HepG2 (cell line): ENCODE measurements at regions not wholly inside any gene's neighbourhood (a gene's known extent, or its start where the extent isn't known, plus 50 kb on each side); places are given as distances from the start of the nearest gene placed in this dataset.

ENCODE experiments used
- ATAC-seq: fragments of 200-7000 bp; cut with Tn5 transposase; 3 replicates; pipeline ENCODE4 v1.9.1; 2020; ENCODE audit warnings: mild to moderate bottlenecking, moderate library complexity
- BruUV-seq: library from RNA; stranded (reverse); fragments of 400-500 nt; replicated peaks from 2 replicates; lab custom pipeline; 2021; lab: Mats Ljungman, UMichigan
- CTCF ChIA-PET: fragments of 300-600 bp; formaldehyde crosslinking; extraction: SDS; loops from one replicate; lab custom pipeline; 2021; ENCODE audit warnings: low total read pairs, inconsistent platforms, low intra/inter-chr PET ratio; lab: Yijun Ruan, JAX
- POLR2A ChIA-PET: fragments of 350-600 bp; sonication (Branson Sonifier 250); formaldehyde crosslinking; loops from one replicate; lab custom pipeline; 2020; ENCODE audit warnings: antibody characterized with exemption, inconsistent platforms; lab: Yijun Ruan, JAX
- DNase-seq: peaks from one replicate; pipeline ENCODE4 v3.0.0-alpha.2; 2015; ENCODE audit warnings: low spot score
- FAIRE-seq: peaks from 3 replicates; lab custom pipeline; 2011; peaks lifted over from hg19 to GRCh38; lab: Jason Lieb, UNC
- H2AFZ ChIP-seq: one replicate; pipeline ENCODE4 v1.6.1; 2011; ENCODE audit warnings: low read length, inconsistent platforms
- H3K27ac ChIP-seq: fragments of 300-600 bp; 3 replicates; pipeline ENCODE4 v1.8.0; 2011; ENCODE audit warnings: mixed run types, mild to moderate bottlenecking, mixed read lengths, low read length, inconsistent platforms; ENCODE audit not compliant: insufficient read depth; ENCODE audit errors: extremely low read length
- H3K27me3 ChIP-seq, 2 experiments: fragments of 200-600 bp in 1 of 2; 2 replicates in 1 of 2; 3 replicates in 1 of 2; pipeline versions ENCODE4 v1.6.0 to v1.8.0; 2011; ENCODE audit warnings: low read length in 2 of 2, mild to moderate bottlenecking in 2 of 2, moderate library complexity in 2 of 2, inconsistent platforms in 1 of 2; ENCODE audit not compliant: insufficient read depth in 2 of 2, control insufficient read depth in 1 of 2
- H3K36me3 ChIP-seq, 2 experiments: fragments of 200-600 bp in 1 of 2; replicated peaks in 1 of 2; 2 replicates in 1 of 2; 3 replicates in 1 of 2; pipeline versions ENCODE4 v1.5.1 to v1.8.0; 2011; ENCODE audit warnings: low read length in 2 of 2, inconsistent platforms in 1 of 2; ENCODE audit not compliant: insufficient read depth in 2 of 2, control insufficient read depth in 1 of 2
- H3K4me1 ChIP-seq: 2 replicates; pipeline ENCODE4 v1.5.1; 2012; ENCODE audit warnings: low read length, inconsistent platforms; ENCODE audit not compliant: insufficient read depth
- H3K4me2 ChIP-seq: 2 replicates; pipeline ENCODE4 v1.6.0; 2011; ENCODE audit warnings: low read depth, low read length, inconsistent platforms
- H3K4me3 ChIP-seq, 3 experiments: fragments of 200-600 bp in 1 of 3; sonication (generic), shearing (Covaris generic) in 1 of 3; replicated peaks in 1 of 3; 2 replicates each; pipeline ENCODE4 v1.5.1; 2011 to 2016; ENCODE audit warnings: low read length in 3 of 3, inconsistent platforms in 2 of 3, low read depth in 2 of 3, mild to moderate bottlenecking in 2 of 3, control low read depth in 1 of 3, mixed read lengths in 1 of 3; ENCODE audit not compliant: insufficient read depth in 1 of 3
- H3K79me2 ChIP-seq: one replicate; pipeline ENCODE4 v1.6.1; 2011; ENCODE audit warnings: low read length, inconsistent platforms; ENCODE audit not compliant: insufficient read depth
- H3K9ac ChIP-seq: 2 replicates; pipeline ENCODE4 v1.6.0; 2011; ENCODE audit warnings: mild to moderate bottlenecking, low read depth, low read length, inconsistent platforms; ENCODE audit not compliant: insufficient read depth
- H3K9me3 ChIP-seq: 2 replicates; pipeline ENCODE4 v1.5.1; 2012; ENCODE audit warnings: mild to moderate bottlenecking, low read length
- H4K20me1 ChIP-seq: 2 replicates; pipeline ENCODE4 v1.6.0; 2011; ENCODE audit warnings: inconsistent platforms, mild to moderate bottlenecking, low read length, moderate library complexity; ENCODE audit not compliant: insufficient read depth
- EHMT2 ChIP-seq: fragments of 200-600 bp; sonication (generic); IDR thresholded peaks from 2 replicates; pipeline ENCODE4 v1.7.0; 2017; ENCODE audit warnings: antibody characterized with exemption, low read depth, low read length, borderline replicate concordance
- IKZF1 ChIP-seq: fragments of 450-650 bp; IDR thresholded peaks from 2 replicates; pipeline ENCODE4 v1.7.1; 2016
- NFYB ChIP-seq: sonication (generic); formaldehyde crosslinking; IDR thresholded peaks from 2 replicates; pipeline ENCODE4 v1.4.0; 2020; ENCODE audit warnings: missing genetic modification reagents
- POGZ ChIP-seq: sonication (generic); formaldehyde crosslinking; IDR thresholded peaks from 2 replicates; pipeline ENCODE4 v1.4.0; 2020; ENCODE audit warnings: mild to moderate bottlenecking, missing genetic modification reagents
- RXRB ChIP-seq: IDR thresholded peaks from 2 replicates; pipeline ENCODE4 v1.6.1; 2016; ENCODE audit warnings: borderline replicate concordance, missing genetic modification reagents, missing compliant biosample characterization
- SMYD3 ChIP-seq: sonication (generic); formaldehyde crosslinking; IDR thresholded peaks from 2 replicates; pipeline ENCODE4 v1.8.1; 2023; ENCODE audit warnings: mild to moderate bottlenecking, missing genetic modification reagents
- SRSF4 ChIP-seq: fragments of 200-400 bp; formaldehyde crosslinking; IDR thresholded peaks from one replicate; pipeline ENCODE4 v1.6.1; 2018; ENCODE audit warnings: mild to moderate bottlenecking, low read depth, low read length, moderate library complexity; ENCODE audit not compliant: poor library complexity, severe bottlenecking
- ZFP41 ChIP-seq: sonication (generic); formaldehyde crosslinking; IDR thresholded peaks from 2 replicates; pipeline ENCODE4 v1.4.0; 2020; ENCODE audit warnings: mild to moderate bottlenecking, missing genetic modification reagents, borderline replicate concordance
- ZNF225 ChIP-seq: sonication (generic); formaldehyde crosslinking; IDR thresholded peaks from 2 replicates; pipeline ENCODE4 v1.4.0; 2020; ENCODE audit warnings: mild to moderate bottlenecking, missing genetic modification reagents
- ZNF441 ChIP-seq: sonication (generic); formaldehyde crosslinking; IDR thresholded peaks from 2 replicates; pipeline ENCODE4 v1.7.0; 2021; ENCODE audit warnings: missing genetic modification reagents, borderline replicate concordance
- ZNF589 ChIP-seq: sonication (generic); formaldehyde crosslinking; conservative IDR thresholded peaks from 2 replicates; pipeline ENCODE4 v1.8.0; 2022; ENCODE audit warnings: mild to moderate bottlenecking, moderate library complexity, missing genetic modification reagents
- WGBS: methylation state at CpG from one replicate; pipeline ENCODE4 v1.1.6; 2017; ENCODE audit warnings: low lambda C conversion rate; 5-methylcytosine and 5-hydroxymethylcytosine counted together
- in situ Hi-C: cut with HindIII; loops from 2 replicates; pipeline ENCODE4 v1.10.0; 2017; ENCODE audit warnings: low pct_unique_long_range_greater_than_20kb; ENCODE audit not compliant: extremely low pct_ligation_motif_present
- intact Hi-C: fragments of 100-400 bp; cut with micrococcal nuclease; formaldehyde crosslinking; loops from one replicate; pipeline ENCODE4 v1.10.0; 2022; ENCODE audit not compliant: unreplicated experiment
- TF ChIP-seq, protein P1 (sequence below): sonication (generic); formaldehyde crosslinking; IDR thresholded peaks from 2 replicates; pipeline ENCODE4 v1.5.0; 2020; ENCODE audit warnings: missing genetic modification reagents
- TF ChIP-seq, protein P2 (sequence below): sonication (generic); formaldehyde crosslinking; IDR thresholded peaks from 2 replicates; pipeline ENCODE4 v1.5.0; 2020; ENCODE audit warnings: mild to moderate bottlenecking, low read depth, missing genetic modification reagents, borderline replicate concordance

DNA sequence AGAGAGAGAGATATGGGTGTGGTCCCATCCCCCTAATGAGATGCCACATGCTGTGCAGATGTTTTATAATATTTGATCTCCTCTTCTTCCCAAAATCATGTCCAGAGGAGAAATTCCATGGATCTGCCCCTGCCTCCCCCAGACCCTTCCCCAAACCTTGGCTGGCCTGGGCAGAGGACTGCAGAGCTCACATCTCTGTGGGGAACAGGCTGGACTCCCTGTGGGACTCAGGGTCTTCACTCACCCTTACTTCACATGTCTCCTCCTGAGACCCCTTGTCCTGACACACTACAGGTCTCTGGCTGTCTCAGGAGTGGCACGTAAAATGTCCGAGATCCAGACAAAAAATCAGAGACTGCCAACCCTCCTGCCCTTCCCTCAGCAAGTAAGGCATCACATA is 76.0 kb upstream of the CAPRIN2 start:
- CTCF ChIA-PET, result no interaction called here
- FAIRE-seq (no peak), DNase-seq (no peak), ATAC-seq (no peak)
- no TSS peak for BruUV-seq
- Histone ChIP-seq H3K36me3 (no peaks in the 10 kb centered on the region), H3K9ac (no peak overlapping the region), H3K79me2 (no peaks in the 10 kb centered on the region), H3K4me1 (no peaks in the 10 kb centered on the region; the same call in 1 of the 2 replicates), H2AFZ (no peak overlapping the region), H3K9me3 (no peaks in the 10 kb centered on the region), H4K20me1 (no peaks in the 10 kb centered on the region), H3K4me3 (no peak overlapping the region), H3K4me2 (no peak overlapping the region), H3K27me3 (0 out of 5 replicates have a peak, but pooled peaks cover 0 to 9% of the 10 kb centered on the region in 2 experiments), H3K27ac (no peak overlapping the region)
- POLR2A ChIA-PET, result no interaction called here
- WGBS, result 0% methylated on average over 1 of the region's 2 CpGs
- TF ChIP-seq, protein P1, sequence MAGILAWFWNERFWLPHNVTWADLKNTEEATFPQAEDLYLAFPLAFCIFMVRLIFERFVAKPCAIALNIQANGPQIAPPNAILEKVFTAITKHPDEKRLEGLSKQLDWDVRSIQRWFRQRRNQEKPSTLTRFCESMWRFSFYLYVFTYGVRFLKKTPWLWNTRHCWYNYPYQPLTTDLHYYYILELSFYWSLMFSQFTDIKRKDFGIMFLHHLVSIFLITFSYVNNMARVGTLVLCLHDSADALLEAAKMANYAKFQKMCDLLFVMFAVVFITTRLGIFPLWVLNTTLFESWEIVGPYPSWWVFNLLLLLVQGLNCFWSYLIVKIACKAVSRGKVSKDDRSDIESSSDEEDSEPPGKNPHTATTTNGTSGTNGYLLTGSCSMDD (CRISPR knock-in tag), result no peak
- TF ChIP-seq, protein P2, sequence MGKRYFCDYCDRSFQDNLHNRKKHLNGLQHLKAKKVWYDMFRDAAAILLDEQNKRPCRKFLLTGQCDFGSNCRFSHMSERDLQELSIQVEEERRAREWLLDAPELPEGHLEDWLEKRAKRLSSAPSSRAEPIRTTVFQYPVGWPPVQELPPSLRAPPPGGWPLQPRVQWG (CRISPR knock-in tag), result no peak
- TF ChIP-seq ZNF225, result no peak
- no peak for TF ChIP-seq ZFP41 (CRISPR knock-in tag)
- no peak for TF ChIP-seq IKZF1
- TF ChIP-seq SRSF4, result no peak
- in situ Hi-C loops, result loop anchor here (25.0 kb wide), 1 partner anchor 1293 kb away; no protein-coding TSS in a partner anchor
- intact Hi-C loops, result no loop called here

DNA sequence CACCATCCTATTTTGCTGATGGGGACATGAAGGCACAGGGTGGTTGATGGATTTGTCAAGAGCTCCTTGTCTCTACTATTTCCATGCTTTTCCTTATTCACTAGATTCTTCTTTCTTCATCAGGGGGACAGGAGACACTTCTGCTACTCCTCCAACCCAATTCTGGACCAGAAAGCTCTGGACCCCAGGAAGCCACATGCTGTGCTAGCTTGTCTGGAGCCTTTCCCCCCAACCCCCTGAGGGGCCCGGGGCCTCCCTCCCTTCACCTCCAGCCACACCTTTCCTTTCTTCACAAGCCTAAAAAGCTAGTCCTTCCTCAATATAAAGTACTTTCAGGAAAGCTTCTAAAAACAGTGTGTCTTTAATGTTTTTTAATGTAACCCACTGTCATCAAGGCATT is 75.1 kb upstream of the CAPRIN2 start:
- H3K9ac ChIP-seq, result no peak overlapping the region
- no peak overlapping the region for H3K27ac ChIP-seq
- no peak overlapping the region for H3K4me3 ChIP-seq
- FAIRE-seq, result no peak
- no peaks in the 10 kb centered on the region for H3K79me2 ChIP-seq
- no peak overlapping the region for H2AFZ ChIP-seq
- H4K20me1 ChIP-seq, result no peaks in the 10 kb centered on the region
- intact Hi-C loops (no loop called here), in situ Hi-C loops (loop anchor here (25.0 kb wide), 1 partner anchor 1293 kb away; no protein-coding TSS in a partner anchor)
- peaks cover 0 to 9% of the 10 kb centered on the region in 2 experiments; a peak in 1 of 5 replicates for H3K27me3 ChIP-seq
- H3K36me3 ChIP-seq, result no peaks in the 10 kb centered on the region
- DNase-seq, result no peak
- WGBS, result 0% methylated on average over 1 of the region's 1 CpG
- ATAC-seq, result no peak
- ChIA-PET POLR2A (no interaction called here), CTCF (no interaction called here)
- BruUV-seq, result no TSS peak
- no peaks in the 10 kb centered on the region; the same call in 1 of the 2 replicates for H3K4me1 ChIP-seq
- no peak overlapping the region for H3K4me2 ChIP-seq
- TF ChIP-seq SMYD3 (CRISPR knock-in tag) (no peak), POGZ (CRISPR knock-in tag) (no peak), EHMT2 (no peak), ZNF441 (CRISPR knock-in tag) (no peak), NFYB (CRISPR knock-in tag) (no peak), ZNF589 (no peak), RXRB (CRISPR knock-in tag) (no peak)
- H3K9me3 ChIP-seq, result no peaks in the 10 kb centered on the region
